AG04449 (cell line): ENCODE measurements at regions not wholly inside any gene's neighbourhood (a gene's known extent, or its start where the extent isn't known, plus 50 kb on each side); places are given as distances from the start of the nearest gene placed in this dataset.

Experiments used
- CTCF ChIA-PET: fragments of 350-600 bp; formaldehyde crosslinking; extraction: SDS; loops from one replicate; lab custom pipeline; 2021; ENCODE audit warnings: antibody characterized with exemption; lab: Yijun Ruan, JAX
- POLR2A ChIA-PET: fragments of 400-600, 350-600 bp; formaldehyde crosslinking; extraction: SDS; loops from one replicate; lab custom pipeline; 2020; ENCODE audit warnings: antibody characterized with exemption, inconsistent platforms; lab: Yijun Ruan, JAX
- DNase-seq: peaks from one replicate; pipeline ENCODE4 v3.0.0-alpha.2; 2010; ENCODE audit warnings: low read depth, low spot score
- H3K4me3 ChIP-seq: 2 replicates; pipeline ENCODE4 v1.5.1; 2011; ENCODE audit warnings: low read depth, mild to moderate bottlenecking, control low read depth, low read length
- TF ChIP-seq, protein P1 (sequence below): IDR thresholded peaks from one replicate; pipeline ENCODE4 v1.5.1; 2011; ENCODE audit warnings: mild to moderate bottlenecking, moderate library complexity, low read length, control low read depth, inconsistent platforms; ENCODE audit not compliant: insufficient read depth; ENCODE audit errors: missing control alignments

- no peak overlapping the region for H3K4me3 ChIP-seq
- TF ChIP-seq, protein P1, sequence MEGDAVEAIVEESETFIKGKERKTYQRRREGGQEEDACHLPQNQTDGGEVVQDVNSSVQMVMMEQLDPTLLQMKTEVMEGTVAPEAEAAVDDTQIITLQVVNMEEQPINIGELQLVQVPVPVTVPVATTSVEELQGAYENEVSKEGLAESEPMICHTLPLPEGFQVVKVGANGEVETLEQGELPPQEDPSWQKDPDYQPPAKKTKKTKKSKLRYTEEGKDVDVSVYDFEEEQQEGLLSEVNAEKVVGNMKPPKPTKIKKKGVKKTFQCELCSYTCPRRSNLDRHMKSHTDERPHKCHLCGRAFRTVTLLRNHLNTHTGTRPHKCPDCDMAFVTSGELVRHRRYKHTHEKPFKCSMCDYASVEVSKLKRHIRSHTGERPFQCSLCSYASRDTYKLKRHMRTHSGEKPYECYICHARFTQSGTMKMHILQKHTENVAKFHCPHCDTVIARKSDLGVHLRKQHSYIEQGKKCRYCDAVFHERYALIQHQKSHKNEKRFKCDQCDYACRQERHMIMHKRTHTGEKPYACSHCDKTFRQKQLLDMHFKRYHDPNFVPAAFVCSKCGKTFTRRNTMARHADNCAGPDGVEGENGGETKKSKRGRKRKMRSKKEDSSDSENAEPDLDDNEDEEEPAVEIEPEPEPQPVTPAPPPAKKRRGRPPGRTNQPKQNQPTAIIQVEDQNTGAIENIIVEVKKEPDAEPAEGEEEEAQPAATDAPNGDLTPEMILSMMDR: no peak
- ChIA-PET CTCF (no interaction called here), POLR2A (no interaction called here)
- no peak for DNase-seq
Observed at GRCh38 chr15:93270937-93271467, 182.0 kb upstream of the RGMA start.

- ChIA-PET CTCF (no interaction called here), POLR2A (no interaction called here)
- TF ChIP-seq, protein P1: no peak
Observed at GRCh38 chr15:93268066-93268465, 179.1 kb upstream of the RGMA start.

DNA sequence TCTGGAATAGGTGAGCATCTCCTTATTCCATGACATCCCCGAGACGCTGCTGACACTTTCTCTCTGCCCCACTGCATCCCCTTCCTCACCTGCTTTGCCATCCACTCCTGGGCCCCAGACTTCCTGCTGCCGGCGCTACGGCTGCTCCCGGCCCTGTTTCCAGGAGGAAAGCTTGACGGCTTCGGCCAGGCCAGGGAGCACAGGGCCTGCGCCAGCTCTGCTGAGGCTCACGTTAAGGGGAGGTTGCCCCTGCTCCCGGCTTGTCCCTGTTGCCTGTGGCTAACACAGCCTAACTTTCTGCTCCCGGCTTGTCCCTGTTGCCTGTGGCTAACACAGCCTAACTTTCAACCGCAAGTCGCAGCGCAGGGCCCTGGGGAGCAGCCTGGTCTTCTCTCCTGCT, 177.3 kb upstream of the RGMA start:
- POLR2A ChIA-PET: no interaction called here
- CTCF ChIA-PET: no interaction called here
- DNase-seq: no peak
- no peak overlapping the region for H3K4me3 ChIP-seq
- TF ChIP-seq, protein P1: no peak

More at GRCh38 chr15:93268066-93268465, 179.1 kb upstream of the RGMA start:
- DNase-seq: no peak
- no peak overlapping the region for H3K4me3 ChIP-seq

- DNase-seq: no peak
Observed at GRCh38 chr15:93265111-93265556, 176.1 kb upstream of the RGMA start.

GRCh38 chr15:93261845-93262244, 172.8 kb upstream of the RGMA start:
- DNase-seq: no peak
- H3K4me3 ChIP-seq: no peak overlapping the region
- CTCF ChIA-PET: no interaction called here

More at GRCh38 chr15:93265111-93265556, 176.1 kb upstream of the RGMA start:
- POLR2A ChIA-PET: no interaction called here
- TF ChIP-seq, protein P1: no peak
- no peak overlapping the region for H3K4me3 ChIP-seq
- CTCF ChIA-PET: no interaction called here

DNA sequence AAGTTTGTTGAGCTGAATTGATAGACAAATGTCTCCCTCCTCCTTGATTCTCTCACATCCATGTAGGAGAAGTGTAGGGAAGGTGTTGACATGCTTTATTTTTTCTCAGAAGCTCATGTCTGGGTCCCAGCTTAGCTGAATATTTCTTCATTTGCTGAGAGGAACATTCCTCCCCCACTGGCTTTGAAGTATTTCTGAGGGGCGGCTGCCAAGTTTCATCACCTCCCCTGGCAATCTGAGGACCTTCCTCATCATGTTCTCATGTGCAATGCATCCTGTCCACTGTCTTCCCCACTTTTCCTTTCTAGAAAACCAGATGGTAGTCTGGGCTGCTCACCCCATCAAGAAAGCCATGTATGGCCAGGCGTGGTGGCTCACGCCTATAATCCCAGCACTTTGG, 168.9 kb upstream of the RGMA start:
- H3K4me3 ChIP-seq: no peak overlapping the region
- TF ChIP-seq, protein P1: no peak
- DNase-seq: no peak
- CTCF ChIA-PET: no interaction called here
- POLR2A ChIA-PET: no interaction called here

More at GRCh38 chr15:93261845-93262244, 172.8 kb upstream of the RGMA start:
- POLR2A ChIA-PET: no interaction called here
- TF ChIP-seq, protein P1: no peak
